ENCODE measurements at regions not wholly inside any gene's neighbourhood (a gene's known extent, or its start where the extent isn't known, plus 50 kb on each side); places are given as distances from the start of the nearest gene placed in this dataset.

DNA sequence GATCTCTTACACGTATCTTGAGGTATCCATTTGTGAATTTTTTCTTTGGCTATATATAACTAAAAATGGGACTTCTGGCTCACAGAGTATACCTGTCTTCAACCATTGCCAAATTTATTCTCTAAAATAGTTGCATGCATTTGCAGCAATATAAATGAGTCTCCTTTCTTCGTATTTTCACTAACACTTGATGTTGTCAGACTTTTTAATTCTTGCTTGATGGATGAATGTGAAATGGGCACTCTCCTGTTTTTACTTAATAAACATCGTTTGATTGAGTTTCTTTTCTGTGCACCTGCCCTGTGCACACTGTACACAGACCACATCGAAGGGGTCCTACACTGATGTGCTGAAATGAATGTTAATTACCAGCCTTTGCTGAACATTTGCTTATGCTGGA is 121.8 kb downstream of the DDX1 start:
- no peak for DNase-seq
- H3K4me3 Mint-ChIP-seq (ENCODE audit: unreplicated experiment): no peak overlapping the region
- TF ChIP-seq, protein P1, sequence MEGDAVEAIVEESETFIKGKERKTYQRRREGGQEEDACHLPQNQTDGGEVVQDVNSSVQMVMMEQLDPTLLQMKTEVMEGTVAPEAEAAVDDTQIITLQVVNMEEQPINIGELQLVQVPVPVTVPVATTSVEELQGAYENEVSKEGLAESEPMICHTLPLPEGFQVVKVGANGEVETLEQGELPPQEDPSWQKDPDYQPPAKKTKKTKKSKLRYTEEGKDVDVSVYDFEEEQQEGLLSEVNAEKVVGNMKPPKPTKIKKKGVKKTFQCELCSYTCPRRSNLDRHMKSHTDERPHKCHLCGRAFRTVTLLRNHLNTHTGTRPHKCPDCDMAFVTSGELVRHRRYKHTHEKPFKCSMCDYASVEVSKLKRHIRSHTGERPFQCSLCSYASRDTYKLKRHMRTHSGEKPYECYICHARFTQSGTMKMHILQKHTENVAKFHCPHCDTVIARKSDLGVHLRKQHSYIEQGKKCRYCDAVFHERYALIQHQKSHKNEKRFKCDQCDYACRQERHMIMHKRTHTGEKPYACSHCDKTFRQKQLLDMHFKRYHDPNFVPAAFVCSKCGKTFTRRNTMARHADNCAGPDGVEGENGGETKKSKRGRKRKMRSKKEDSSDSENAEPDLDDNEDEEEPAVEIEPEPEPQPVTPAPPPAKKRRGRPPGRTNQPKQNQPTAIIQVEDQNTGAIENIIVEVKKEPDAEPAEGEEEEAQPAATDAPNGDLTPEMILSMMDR (IDR thresholded peaks at IDR 0.05; ENCODE audit: partially characterized antibody, unreplicated experiment): no peak
- no peak overlapping the region for H3K27ac Mint-ChIP-seq (ENCODE audit: unreplicated experiment)
- peaks cover 2% of the 10 kb centered on the region for H3K4me1 Mint-ChIP-seq (ENCODE audit: low read depth, unreplicated experiment)
- peaks cover 1% of the 10 kb centered on the region for H3K9me3 Mint-ChIP-seq (ENCODE audit: unreplicated experiment)
- H3K36me3 Mint-ChIP-seq (ENCODE audit: unreplicated experiment): peaks cover 5% of the 10 kb centered on the region
- H3K27me3 Mint-ChIP-seq (ENCODE audit: unreplicated experiment): peaks cover 1% of the 10 kb centered on the region

DNA sequence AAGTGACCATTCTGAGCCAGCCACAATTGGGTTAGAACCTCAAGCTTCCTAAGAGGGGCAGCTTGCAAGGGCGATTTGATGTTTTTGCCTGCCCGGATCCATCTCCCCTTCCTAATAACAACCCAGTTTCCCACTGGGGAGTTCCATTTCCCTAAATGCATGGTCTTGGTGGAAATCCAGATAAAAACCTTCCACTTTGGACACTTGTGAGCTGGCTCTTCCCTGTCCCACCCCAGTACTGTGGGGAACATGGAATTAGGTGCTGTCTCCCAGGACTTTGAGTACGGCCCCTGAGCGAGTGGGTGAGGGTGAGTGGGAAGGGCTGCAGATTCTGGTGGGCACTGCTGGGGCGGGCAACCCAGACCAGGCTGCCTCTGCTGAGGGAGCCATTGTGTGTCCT is 122.3 kb downstream of the DDX1 start:
- TF ChIP-seq, protein P1 (IDR thresholded peaks at IDR 0.05; ENCODE audit: partially characterized antibody, unreplicated experiment): no peak

DNA sequence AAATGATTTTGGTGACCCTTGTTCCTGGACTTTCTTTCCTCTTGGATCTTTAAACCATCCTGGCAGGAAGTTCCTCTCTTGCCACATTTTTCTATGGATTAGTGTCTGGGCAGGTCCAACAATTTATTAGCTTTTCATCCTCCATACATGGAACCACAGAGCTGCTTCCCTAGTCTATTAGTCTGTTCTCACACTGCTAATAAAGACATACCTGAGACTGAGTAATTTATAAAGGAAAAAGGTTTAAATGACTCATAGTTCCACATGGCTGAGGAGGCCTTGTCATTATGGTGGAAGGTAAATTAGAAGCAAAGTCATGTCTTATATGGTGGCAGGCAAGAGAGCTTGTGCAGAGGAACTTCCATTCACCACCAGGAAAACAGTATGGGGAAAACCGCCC is 122.9 kb downstream of the DDX1 start:
- DNase-seq: no peak
- Mint-ChIP-seq H3K4me3 (ENCODE audit: unreplicated experiment) (no peak overlapping the region), H3K27me3 (ENCODE audit: unreplicated experiment) (peaks cover 1% of the 10 kb centered on the region), H3K9me3 (ENCODE audit: unreplicated experiment) (peaks cover 1% of the 10 kb centered on the region), H3K4me1 (ENCODE audit: low read depth, unreplicated experiment) (peaks cover 2% of the 10 kb centered on the region), H3K36me3 (ENCODE audit: unreplicated experiment) (peaks cover 5% of the 10 kb centered on the region), H3K27ac (ENCODE audit: unreplicated experiment) (no peak overlapping the region)
- TF ChIP-seq, protein P1 (IDR thresholded peaks at IDR 0.05; ENCODE audit: partially characterized antibody, unreplicated experiment): no peak

More for the DNA sequence above, 122.3 kb downstream of the DDX1 start:
- no peak for DNase-seq
- H3K9me3 Mint-ChIP-seq (ENCODE audit: unreplicated experiment): peaks cover 1% of the 10 kb centered on the region
- peaks cover 1% of the 10 kb centered on the region for H3K27me3 Mint-ChIP-seq (ENCODE audit: unreplicated experiment)
- peaks cover 5% of the 10 kb centered on the region for H3K36me3 Mint-ChIP-seq (ENCODE audit: unreplicated experiment)
- H3K27ac Mint-ChIP-seq (ENCODE audit: unreplicated experiment): no peak overlapping the region
- H3K4me3 Mint-ChIP-seq (ENCODE audit: unreplicated experiment): no peak overlapping the region
- H3K4me1 Mint-ChIP-seq (ENCODE audit: low read depth, unreplicated experiment): peaks cover 2% of the 10 kb centered on the region

DNA sequence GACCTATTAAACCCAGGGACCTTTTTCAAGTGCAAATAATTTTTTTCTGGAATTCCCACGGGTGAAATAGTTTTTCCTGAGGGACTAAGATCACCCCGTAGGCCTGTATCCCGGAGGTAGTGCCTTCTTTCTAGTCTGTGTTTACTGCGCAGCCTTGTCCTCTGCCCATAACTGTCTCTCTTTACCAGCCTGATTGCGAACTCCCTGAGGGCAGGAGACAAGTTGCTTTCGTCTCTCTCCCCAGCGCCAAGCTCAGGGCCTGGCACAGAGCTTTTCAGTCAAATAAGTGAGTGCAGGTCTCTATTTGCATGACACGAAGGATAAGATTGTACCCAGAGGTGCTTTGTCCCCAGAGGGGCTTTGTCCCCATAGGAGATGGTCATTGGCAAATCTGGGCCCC is 123.9 kb downstream of the DDX1 start:
- no peak for DNase-seq
- H3K4me3 Mint-ChIP-seq (ENCODE audit: unreplicated experiment): no peak overlapping the region
- H3K9me3 Mint-ChIP-seq (ENCODE audit: unreplicated experiment): no peaks in the 10 kb centered on the region
- TF ChIP-seq, protein P1 (IDR thresholded peaks at IDR 0.05; ENCODE audit: partially characterized antibody, unreplicated experiment): no peak
- H3K27ac Mint-ChIP-seq (ENCODE audit: unreplicated experiment): no peak overlapping the region
- H3K36me3 Mint-ChIP-seq (ENCODE audit: unreplicated experiment): peaks cover 5% of the 10 kb centered on the region
- peaks cover 2% of the 10 kb centered on the region for H3K4me1 Mint-ChIP-seq (ENCODE audit: low read depth, unreplicated experiment)
- H3K27me3 Mint-ChIP-seq (ENCODE audit: unreplicated experiment): peaks cover 1% of the 10 kb centered on the region

DNA sequence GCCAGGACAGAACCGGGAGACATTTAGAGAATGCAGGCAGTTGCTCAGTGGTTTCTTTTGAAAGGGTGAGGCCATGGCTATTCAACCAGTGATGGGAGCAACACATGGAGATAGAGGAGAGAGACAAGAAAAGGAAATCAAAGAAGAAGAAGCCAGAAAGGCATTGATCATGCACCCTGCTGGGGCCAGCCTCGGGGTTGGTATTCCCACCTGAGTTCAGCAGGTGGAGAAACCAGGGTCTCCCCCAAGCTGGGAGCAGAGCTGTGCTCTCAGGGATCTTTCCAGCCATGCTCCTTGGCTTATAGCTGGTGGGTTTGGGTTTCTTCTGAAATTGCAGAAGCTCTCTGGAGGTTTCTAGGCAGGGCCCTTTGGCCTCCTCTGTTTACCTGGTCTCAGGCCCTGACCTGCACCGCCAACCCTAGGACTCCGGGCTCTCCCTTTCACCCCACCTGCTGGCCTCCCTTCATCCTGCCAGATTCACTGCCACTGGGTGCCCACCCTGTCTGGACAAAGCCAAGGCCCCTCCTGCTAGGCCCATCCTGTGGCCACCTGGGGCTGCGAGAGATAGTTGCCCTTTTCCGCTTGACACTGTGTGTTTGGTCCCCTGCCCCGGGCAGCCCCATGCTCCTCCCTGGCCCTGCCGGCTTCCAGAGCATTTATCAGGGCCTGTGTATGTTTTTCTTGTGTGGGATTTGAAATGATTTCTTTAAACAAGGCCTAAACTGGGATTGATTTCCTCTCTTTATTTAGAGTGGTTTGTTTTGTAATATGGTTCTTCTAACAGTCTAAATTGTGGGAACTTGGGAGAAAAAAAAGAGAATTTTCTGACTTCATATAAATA is 126.7 kb downstream of the DDX1 start:
- no peak overlapping the region for H3K27ac Mint-ChIP-seq (ENCODE audit: unreplicated experiment)
- H3K9me3 Mint-ChIP-seq (ENCODE audit: unreplicated experiment): no peaks in the 10 kb centered on the region
- H3K4me1 Mint-ChIP-seq (ENCODE audit: low read depth, unreplicated experiment): peaks cover 4% of the 10 kb centered on the region
- peaks cover 5% of the 10 kb centered on the region for H3K27me3 Mint-ChIP-seq (ENCODE audit: unreplicated experiment)
- no peak overlapping the region for H3K4me3 Mint-ChIP-seq (ENCODE audit: unreplicated experiment)
- DNase-seq: no peak
- TF ChIP-seq, protein P1 (IDR thresholded peaks at IDR 0.05; ENCODE audit: partially characterized antibody, unreplicated experiment): no peak
- H3K36me3 Mint-ChIP-seq (ENCODE audit: unreplicated experiment): no peaks in the 10 kb centered on the region
